Gastroesophageal sphincter (tissue), 4 donors: ENCODE measurements at regions not wholly inside any gene's neighbourhood (a gene's known extent, or its start where the extent isn't known, plus 50 kb on each side); places are given as distances from the start of the nearest gene placed in this dataset.

Experiments used
- ATAC-seq: fragments of 150-250 bp; one replicate; pipeline ENCODE4 v1.9.1; 2016; ENCODE audit warnings: mild to moderate bottlenecking, moderate library complexity
- H3K27ac ChIP-seq, 4 donors: fragments of 200-600 bp; sonication (generic) in 3 of 4; 1 replicate in 3 of 4; 2 replicates in 1 of 4; pipeline ENCODE4 v1.5.1; 2016 to 2019
- H3K27me3 ChIP-seq: fragments of 200-600 bp; sonication (generic); one replicate; pipeline ENCODE4 v1.5.1; 2019
- H3K36me3 ChIP-seq, 2 donors: fragments of 200-600 bp; sonication (generic); one replicate each; pipeline ENCODE4 v1.5.1; 2019; ENCODE audit warnings: control low read depth in 1 of 2
- H3K4me1 ChIP-seq, 3 donors: fragments of 200-600 bp; sonication (generic); 1 replicate in 2 of 3; 2 replicates in 1 of 3; pipeline ENCODE4 v1.5.1; 2016 to 2019; ENCODE audit warnings: control low read depth in 2 of 3
- H3K4me3 ChIP-seq, 2 donors: fragments of 200-600 bp; sonication (generic); one replicate each; pipeline ENCODE4 v1.5.1; 2019; ENCODE audit warnings: mild to moderate bottlenecking in 1 of 2, moderate library complexity in 1 of 2
- H3K9me3 ChIP-seq, 3 donors: fragments of 200-600 bp; sonication (generic); one replicate each; pipeline ENCODE4 v1.5.1; 2017 to 2019; ENCODE audit warnings: control low read depth in 2 of 3
- EP300 ChIP-seq: sonication (generic); formaldehyde crosslinking; IDR thresholded peaks from one replicate; pipeline ENCODE4 v1.6.1; 2017; ENCODE audit warnings: antibody characterized with exemption, mild to moderate bottlenecking
- POLR2A ChIP-seq, 2 donors: fragments of 450-650 bp; IDR thresholded peaks; one replicate each; pipeline ENCODE4 v1.6.1; 2017; ENCODE audit warnings: antibody characterized with exemption in 2 of 2, mild to moderate bottlenecking in 2 of 2, moderate library complexity in 1 of 2
- POLR2AphosphoS5 ChIP-seq: sonication (generic); formaldehyde crosslinking; IDR thresholded peaks from one replicate; pipeline ENCODE4 v1.6.1; 2017; ENCODE audit warnings: antibody characterized with exemption
- WGBS, 2 donors: methylation state at CpG; one replicate each; pipeline ENCODE4 v1.1.5; 2018; ENCODE audit warnings: low coverage in 1 of 2; 5-methylcytosine and 5-hydroxymethylcytosine counted together
- TF ChIP-seq, protein P1 (sequence below), 4 experiments: fragments of 200-600 bp in 2 of 4; fragments of 450-650 bp in 2 of 4; sonication (generic) in 1 of 4; IDR thresholded peaks; one replicate each; pipeline ENCODE4 v1.5.1; 2017 to 2019; ENCODE audit warnings: antibody characterized with exemption in 4 of 4, mild to moderate bottlenecking in 2 of 4, moderate library complexity in 2 of 4

DNA sequence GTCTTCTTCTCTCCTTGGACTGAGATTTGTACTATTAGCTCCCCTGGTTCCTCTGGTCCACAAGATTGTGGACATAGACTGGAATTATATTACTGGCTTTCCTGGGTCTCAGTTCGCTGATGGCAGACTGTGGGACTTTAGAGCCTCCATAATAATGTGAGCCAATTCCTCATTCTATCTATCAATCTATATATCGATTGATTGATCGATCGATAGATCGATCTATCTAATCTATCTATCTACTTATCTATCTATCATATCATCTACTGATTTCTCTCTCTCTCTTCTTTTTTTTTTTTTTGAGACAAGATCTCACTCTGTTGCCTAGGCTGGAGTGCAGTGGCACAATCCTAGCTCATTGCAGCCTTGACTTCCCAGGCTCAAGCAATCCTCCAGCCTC lies 51.5 kb upstream of the DDR1 start:
- Histone ChIP-seq H3K27ac (no peak overlapping the region), H3K36me3 (no peaks in the 10 kb centered on the region), H3K9me3 (no peaks in the 10 kb centered on the region), H3K4me3 (no peak overlapping the region), H3K4me1 (peaks cover 0 to 37% (median 9%) of the 10 kb centered on the region in 3 donors), H3K27me3 (no peaks in the 10 kb centered on the region)
- no peak for TF ChIP-seq POLR2A (IDR thresholded peaks at IDR 0.05)
- TF ChIP-seq POLR2AphosphoS5, result no peak
- TF ChIP-seq, protein P1, sequence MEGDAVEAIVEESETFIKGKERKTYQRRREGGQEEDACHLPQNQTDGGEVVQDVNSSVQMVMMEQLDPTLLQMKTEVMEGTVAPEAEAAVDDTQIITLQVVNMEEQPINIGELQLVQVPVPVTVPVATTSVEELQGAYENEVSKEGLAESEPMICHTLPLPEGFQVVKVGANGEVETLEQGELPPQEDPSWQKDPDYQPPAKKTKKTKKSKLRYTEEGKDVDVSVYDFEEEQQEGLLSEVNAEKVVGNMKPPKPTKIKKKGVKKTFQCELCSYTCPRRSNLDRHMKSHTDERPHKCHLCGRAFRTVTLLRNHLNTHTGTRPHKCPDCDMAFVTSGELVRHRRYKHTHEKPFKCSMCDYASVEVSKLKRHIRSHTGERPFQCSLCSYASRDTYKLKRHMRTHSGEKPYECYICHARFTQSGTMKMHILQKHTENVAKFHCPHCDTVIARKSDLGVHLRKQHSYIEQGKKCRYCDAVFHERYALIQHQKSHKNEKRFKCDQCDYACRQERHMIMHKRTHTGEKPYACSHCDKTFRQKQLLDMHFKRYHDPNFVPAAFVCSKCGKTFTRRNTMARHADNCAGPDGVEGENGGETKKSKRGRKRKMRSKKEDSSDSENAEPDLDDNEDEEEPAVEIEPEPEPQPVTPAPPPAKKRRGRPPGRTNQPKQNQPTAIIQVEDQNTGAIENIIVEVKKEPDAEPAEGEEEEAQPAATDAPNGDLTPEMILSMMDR (IDR thresholded peaks at IDR 0.05), result no peak
- TF ChIP-seq EP300, result no peak
- WGBS, 2 donors, result 88 to 90% methylated on average over 4 to 5 of the region's 5 CpGs
- ATAC-seq, result no peak

DNA sequence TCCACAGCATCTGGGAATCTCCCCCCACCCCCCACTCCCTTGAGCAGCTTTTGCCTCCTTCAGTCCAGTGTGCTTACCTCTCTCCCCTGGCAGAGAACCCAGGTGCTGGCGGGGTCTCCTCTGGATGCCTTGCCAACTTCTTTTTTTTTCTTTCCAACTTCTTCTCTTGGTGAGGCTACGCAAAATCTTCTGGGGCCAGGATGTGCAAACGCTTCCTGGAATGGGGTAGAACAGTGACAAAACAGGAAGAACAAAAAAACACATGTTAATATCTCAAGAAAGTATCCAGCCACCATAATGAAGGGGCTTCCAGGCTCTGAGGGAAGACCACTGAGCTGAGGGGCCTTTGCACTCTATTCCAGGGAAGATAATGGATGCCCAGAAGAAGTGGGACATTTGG lies 53.9 kb upstream of the DDR1 start:
- no peak for ATAC-seq
- Histone ChIP-seq H3K27ac (peak overlapping the region in 1 of 4 donors; percentile 17), H3K4me3 (peak overlapping the region in 1 of 2 donors; percentile 2), H3K27me3 (no peaks in the 10 kb centered on the region), H3K36me3 (no peaks in the 10 kb centered on the region), H3K9me3 (no peaks in the 10 kb centered on the region), H3K4me1 (peaks cover 0 to 28% (median 7%) of the 10 kb centered on the region in 3 donors)
- TF ChIP-seq, protein P1 (IDR thresholded peaks at IDR 0.05), result no peak
- no peak for TF ChIP-seq EP300
- TF ChIP-seq POLR2A (IDR thresholded peaks at IDR 0.05), result no peak
- no peak for TF ChIP-seq POLR2AphosphoS5
- 51% methylated on average over 3 of the region's 3 CpGs; no CpG with 5 or more reads in 1 of the 2 donors for WGBS, 2 donors

DNA sequence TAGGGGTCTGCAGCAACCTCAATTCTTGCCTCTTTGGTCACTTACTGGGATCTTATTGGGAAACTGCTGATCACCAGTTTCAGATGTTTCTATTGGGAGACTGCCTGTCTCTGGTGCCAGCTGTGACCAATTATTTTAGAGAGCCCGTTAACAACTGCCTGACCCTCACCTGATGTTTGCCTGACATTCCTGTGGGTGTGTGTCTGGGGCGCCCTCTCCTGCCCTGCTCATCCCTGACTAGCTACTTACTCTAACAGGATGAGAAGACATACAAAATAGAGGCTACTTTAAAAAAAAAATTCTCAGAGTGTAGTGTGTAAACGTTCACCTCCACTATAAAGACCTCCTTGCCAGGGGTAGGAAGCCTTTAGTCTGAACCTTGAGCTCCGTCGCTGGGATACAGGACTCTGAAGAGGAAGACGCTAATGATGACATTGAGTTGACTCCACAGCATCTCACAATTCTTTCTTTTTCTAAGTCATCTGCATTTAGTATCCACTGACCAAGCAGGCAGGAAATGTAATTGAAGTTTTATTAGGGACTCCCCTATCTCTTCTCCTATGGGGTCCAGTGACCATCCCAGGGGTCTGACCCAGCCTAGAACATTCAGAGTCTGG lies 54.6 kb upstream of the DDR1 start:
- 81 to 100% methylated on average over 2 to 6 of the region's 6 CpGs for WGBS, 2 donors
- H3K4me3 ChIP-seq, result peak overlapping the region in 1 of 2 donors; percentile 2

DNA sequence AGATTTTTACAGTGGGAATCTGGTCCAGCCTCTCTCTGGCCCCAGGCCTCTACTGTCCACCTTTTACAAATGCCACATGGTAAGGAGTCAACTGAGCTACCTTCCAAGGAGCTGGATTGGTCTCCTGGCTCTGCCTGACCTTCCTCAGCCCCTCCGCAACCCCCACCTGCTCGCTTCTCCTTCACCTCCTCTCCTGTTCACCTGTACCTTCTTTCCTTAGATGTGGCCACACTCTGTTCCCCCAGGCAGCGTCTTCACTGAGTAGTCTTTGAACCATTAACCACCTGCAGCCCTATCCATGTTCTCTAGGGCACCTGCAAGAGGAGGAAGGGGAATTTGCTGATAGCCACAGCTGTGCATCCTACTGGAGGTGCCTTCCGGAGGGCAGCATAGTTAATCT lies 55.3 kb upstream of the DDR1 start:
- ATAC-seq, result no peak
- Histone ChIP-seq H3K9me3 (no peaks in the 10 kb centered on the region), H3K4me3 (no peak overlapping the region), H3K4me1 (peaks cover 0 to 28% (median 7%) of the 10 kb centered on the region in 3 donors), H3K27ac (peak overlapping the region; percentile 12 to 82 (median 52)), H3K27me3 (no peaks in the 10 kb centered on the region), H3K36me3 (no peaks in the 10 kb centered on the region)
- WGBS, 2 donors, result 77 to 86% methylated on average over 3 of the region's 4 CpGs
- no peak for TF ChIP-seq POLR2A (IDR thresholded peaks at IDR 0.05)
- no peak for TF ChIP-seq EP300
- TF ChIP-seq, protein P1 (IDR thresholded peaks at IDR 0.05), result no peak
- TF ChIP-seq POLR2AphosphoS5, result no peak

More for the DNA sequence above, 54.6 kb upstream of the DDR1 start:
- ATAC-seq, result no peak
- Histone ChIP-seq H3K4me1 (peaks cover 0 to 28% (median 7%) of the 10 kb centered on the region in 3 donors), H3K27ac (peak overlapping the region in 2 of 4 donors; percentile 80 to 82), H3K36me3 (no peaks in the 10 kb centered on the region), H3K27me3 (no peaks in the 10 kb centered on the region), H3K9me3 (no peaks in the 10 kb centered on the region)
- TF ChIP-seq POLR2AphosphoS5 (no peak), POLR2A (IDR thresholded peaks at IDR 0.05) (no peak), EP300 (no peak)

DNA sequence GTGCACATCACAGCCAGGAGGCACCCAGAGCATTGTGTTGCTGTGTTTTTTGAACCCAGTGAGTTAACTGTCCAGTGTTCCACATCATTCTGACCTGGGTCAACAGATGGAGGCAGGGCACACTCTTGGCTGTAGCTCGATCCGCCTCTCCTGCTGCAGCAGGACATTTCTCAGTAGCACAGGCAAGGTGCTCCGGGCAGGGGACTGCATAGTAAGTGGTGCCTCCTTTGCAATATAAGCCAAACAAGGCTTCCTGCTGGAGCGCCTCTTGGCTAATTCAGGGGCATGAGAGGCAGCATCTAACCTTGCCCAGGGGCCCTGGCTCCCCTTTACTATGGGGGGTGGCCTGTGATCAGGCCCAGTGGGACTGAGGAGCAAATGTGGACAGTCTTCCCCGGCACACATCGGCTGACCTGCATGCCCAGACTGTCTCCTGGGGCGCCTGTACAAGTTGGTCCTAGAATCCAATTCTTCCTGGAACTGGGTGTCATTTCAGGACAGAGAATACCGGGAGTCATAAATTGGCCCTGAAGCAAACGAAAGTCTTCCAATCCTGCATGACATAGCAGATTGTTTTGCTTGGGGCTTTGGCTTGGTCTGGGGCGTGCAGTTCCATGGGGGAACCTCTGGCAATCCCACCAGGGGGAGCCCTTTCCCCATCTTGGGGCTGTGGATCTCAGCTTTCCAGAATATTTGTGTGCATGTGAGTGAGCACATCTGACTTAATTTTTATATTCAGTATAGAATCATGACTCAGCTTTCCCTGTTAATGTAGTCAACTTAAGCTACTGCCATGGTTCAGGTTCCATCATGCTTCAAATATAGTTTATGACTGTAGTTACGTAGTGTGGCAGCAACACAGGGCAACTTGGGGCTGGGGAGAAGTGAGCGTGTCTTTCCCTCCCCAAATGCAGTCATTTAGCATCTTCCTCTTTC lies 56.0 kb upstream of the DDR1 start:
- peak overlapping the region in 1 of 2 donors; percentile 3 for H3K4me3 ChIP-seq
- ATAC-seq, result peak; percentile 97
- no peaks in the 10 kb centered on the region for H3K36me3 ChIP-seq
- WGBS, 2 donors, result 46 to 60% methylated on average over 2 to 5 of the region's 12 CpGs
- no peaks in the 10 kb centered on the region for H3K9me3 ChIP-seq
- H3K27me3 ChIP-seq, result no peaks in the 10 kb centered on the region
- peak overlapping the region; percentile 23 to 82 (median 81) for H3K27ac ChIP-seq
- H3K4me1 ChIP-seq, result peaks cover 0 to 31% (median 7%) of the 10 kb centered on the region in 3 donors
- peak; percentile 91 for TF ChIP-seq POLR2AphosphoS5
- TF ChIP-seq, protein P1 (IDR thresholded peaks at IDR 0.05), result peak; percentile 92 to 97 (median 96)
- TF ChIP-seq EP300, result no peak
- TF ChIP-seq POLR2A (IDR thresholded peaks at IDR 0.05), result no peak
